ENCODE measurements at regions not wholly inside any gene's neighbourhood (a gene's known extent, or its start where the extent isn't known, plus 50 kb on each side); places are given as distances from the start of the nearest gene placed in this dataset.

DNA sequence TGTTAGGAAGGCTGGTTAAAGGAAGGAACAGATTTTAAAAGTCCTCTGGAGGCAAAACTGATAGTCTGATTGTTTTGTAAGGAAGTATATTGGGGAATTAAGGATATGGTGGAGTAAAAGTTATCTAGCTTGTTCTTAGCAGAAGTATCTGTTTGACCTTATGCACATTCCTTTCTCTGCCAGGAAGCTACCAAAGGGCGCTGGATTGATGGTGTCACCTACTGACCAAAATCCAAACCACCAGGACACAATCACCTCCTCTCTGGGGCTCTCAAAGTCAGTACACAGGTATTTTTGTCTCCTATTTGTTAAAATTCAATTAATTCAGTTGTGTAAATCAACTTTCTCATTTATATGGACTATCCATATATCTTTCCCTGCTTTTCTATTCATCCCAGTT lies 484.5 kb downstream of the NUP35 start:
- CTCF ChIA-PET: no interaction called here
- H3K27ac ChIP-seq (ENCODE audit: low read depth, low read length): no peak overlapping the region

DNA sequence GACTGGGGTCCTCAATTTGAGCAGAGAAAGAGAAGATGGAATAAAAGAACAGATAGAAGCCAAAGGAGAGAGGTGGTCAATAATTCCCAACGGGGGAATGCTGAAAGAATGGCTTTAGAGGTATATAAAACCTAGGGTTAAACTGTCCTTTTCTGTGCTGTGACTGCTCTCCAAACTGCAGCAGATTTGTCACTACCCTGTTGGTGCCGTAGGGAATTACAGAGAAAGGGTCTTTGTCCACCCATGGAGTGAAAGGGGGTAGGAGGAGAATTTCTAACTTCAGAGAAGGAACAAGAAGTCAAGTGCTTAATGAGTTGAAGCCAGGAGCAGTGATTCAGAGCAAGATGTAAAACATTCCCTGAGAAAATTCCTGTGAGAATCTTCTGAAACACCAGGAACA lies 486.5 kb downstream of the NUP35 start:
- Histone ChIP-seq H3K27me3 (ENCODE audit: control insufficient read depth, insufficient read depth, low read length) (no peaks in the 10 kb centered on the region), H3K27ac (ENCODE audit: low read depth, low read length) (no peak overlapping the region), H3K4me3 (ENCODE audit: low read depth, low read length) (no peak overlapping the region), H3K9me3 (ENCODE audit: control insufficient read depth, insufficient read depth, low read length) (peaks cover 4% of the 10 kb centered on the region)
- POLR2A ChIA-PET: no interaction called here
- CTCF ChIA-PET: no interaction called here
- DNase-seq (ENCODE audit: low read depth, low spot score): no peak
- TF ChIP-seq, protein P1, sequence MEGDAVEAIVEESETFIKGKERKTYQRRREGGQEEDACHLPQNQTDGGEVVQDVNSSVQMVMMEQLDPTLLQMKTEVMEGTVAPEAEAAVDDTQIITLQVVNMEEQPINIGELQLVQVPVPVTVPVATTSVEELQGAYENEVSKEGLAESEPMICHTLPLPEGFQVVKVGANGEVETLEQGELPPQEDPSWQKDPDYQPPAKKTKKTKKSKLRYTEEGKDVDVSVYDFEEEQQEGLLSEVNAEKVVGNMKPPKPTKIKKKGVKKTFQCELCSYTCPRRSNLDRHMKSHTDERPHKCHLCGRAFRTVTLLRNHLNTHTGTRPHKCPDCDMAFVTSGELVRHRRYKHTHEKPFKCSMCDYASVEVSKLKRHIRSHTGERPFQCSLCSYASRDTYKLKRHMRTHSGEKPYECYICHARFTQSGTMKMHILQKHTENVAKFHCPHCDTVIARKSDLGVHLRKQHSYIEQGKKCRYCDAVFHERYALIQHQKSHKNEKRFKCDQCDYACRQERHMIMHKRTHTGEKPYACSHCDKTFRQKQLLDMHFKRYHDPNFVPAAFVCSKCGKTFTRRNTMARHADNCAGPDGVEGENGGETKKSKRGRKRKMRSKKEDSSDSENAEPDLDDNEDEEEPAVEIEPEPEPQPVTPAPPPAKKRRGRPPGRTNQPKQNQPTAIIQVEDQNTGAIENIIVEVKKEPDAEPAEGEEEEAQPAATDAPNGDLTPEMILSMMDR (IDR thresholded peaks at IDR 0.05; ENCODE audit: low read depth, low read length): no peak

More for the DNA sequence above, 484.5 kb downstream of the NUP35 start:
- no peaks in the 10 kb centered on the region for H3K27me3 ChIP-seq (ENCODE audit: control insufficient read depth, insufficient read depth, low read length)
- DNase-seq (ENCODE audit: low read depth, low spot score): no peak
- H3K4me3 ChIP-seq (ENCODE audit: low read depth, low read length): no peak overlapping the region
- POLR2A ChIA-PET: no interaction called here
- TF ChIP-seq, protein P1 (IDR thresholded peaks at IDR 0.05; ENCODE audit: low read depth, low read length): no peak
- H3K9me3 ChIP-seq (ENCODE audit: control insufficient read depth, insufficient read depth, low read length): peaks cover 4% of the 10 kb centered on the region

DNA sequence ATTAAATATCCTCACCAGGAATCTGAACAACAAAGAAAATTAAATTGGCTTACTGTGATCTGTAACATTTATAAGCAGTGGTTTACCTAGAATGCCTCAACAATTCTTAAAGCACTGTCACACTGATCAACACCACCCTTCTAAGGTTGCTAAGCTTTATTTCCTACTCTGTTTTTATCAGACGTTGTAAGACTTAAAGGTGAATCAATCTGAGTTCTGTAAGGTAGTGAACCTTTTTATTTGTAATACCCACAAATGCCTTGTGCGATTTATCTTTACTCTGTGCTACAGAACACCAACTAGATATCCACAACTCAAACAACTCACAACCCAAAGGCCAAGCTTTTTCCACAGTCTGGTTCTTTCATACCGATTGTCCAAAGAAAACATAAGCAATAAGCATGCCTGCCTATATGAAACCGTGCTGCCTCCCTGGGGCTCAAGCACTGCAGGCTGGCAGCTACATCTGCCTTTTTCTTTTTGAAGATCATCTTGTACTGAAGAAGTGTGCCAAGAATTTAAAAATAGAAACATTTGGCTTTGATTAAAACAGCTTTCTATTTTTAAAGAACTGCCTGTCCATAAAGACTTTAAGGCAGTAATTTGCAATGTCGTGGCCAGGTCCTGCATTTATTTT lies 490.7 kb downstream of the NUP35 start:
- CTCF ChIA-PET: no interaction called here
- no peak overlapping the region for H3K27ac ChIP-seq (ENCODE audit: low read depth, low read length)
- H3K4me3 ChIP-seq (ENCODE audit: low read depth, low read length): no peak overlapping the region
- TF ChIP-seq, protein P1 (IDR thresholded peaks at IDR 0.05; ENCODE audit: low read depth, low read length): no peak
- H3K9me3 ChIP-seq (ENCODE audit: control insufficient read depth, insufficient read depth, low read length): no peaks in the 10 kb centered on the region
- no peak for DNase-seq (ENCODE audit: low read depth, low spot score)
- H3K27me3 ChIP-seq (ENCODE audit: control insufficient read depth, insufficient read depth, low read length): no peaks in the 10 kb centered on the region
- POLR2A ChIA-PET: no interaction called here

DNA sequence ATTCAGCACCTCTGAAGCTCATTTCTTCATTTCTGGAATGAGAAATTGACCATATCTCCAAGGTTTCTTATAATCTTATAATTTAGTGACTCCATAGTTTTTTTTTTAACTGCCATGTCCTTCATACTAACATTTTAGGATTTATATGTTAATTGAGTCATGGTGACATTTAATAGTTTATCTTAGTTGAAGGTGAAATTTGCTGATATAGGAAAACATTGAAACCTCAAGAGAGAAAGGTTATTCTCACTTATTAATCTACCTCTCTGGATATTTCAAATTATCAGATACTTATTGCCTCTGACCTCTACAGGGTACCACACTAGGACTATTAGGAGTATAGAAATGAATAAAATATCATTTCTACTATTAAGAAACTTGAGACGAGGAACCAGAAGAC lies 499.0 kb downstream of the NUP35 start:
- DNase-seq (ENCODE audit: low read depth, low spot score): no peak
- no peaks in the 10 kb centered on the region for H3K27me3 ChIP-seq (ENCODE audit: control insufficient read depth, insufficient read depth, low read length)
- H3K4me3 ChIP-seq (ENCODE audit: low read depth, low read length): no peak overlapping the region
- no peak overlapping the region for H3K27ac ChIP-seq (ENCODE audit: low read depth, low read length)
- TF ChIP-seq, protein P1 (IDR thresholded peaks at IDR 0.05; ENCODE audit: low read depth, low read length): no peak
- peaks cover 13% of the 10 kb centered on the region for H3K9me3 ChIP-seq (ENCODE audit: control insufficient read depth, insufficient read depth, low read length)
- CTCF ChIA-PET: no interaction called here
- POLR2A ChIA-PET: no interaction called here

DNA sequence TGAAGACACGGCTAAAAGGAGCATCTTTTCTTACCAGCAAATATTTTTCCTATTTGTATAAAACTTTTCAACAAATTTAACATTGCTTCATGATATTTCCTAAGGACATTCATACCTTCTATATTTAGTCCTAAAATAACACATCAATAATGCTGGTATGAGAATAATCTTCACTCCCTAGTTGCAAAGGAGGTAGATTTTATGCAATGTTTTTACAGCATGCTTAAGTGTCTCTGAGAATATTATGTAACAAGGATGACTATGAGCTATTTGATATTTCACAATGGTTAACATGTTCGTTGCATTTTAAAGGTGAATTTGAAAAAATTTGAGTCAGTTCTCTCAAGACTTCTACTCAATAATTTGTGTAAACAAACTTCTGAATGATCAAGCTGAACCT lies 506.7 kb downstream of the NUP35 start:
- TF ChIP-seq, protein P1 (IDR thresholded peaks at IDR 0.05; ENCODE audit: low read depth, low read length): no peak
- H3K27ac ChIP-seq (ENCODE audit: low read depth, low read length): no peak overlapping the region
- H3K9me3 ChIP-seq (ENCODE audit: control insufficient read depth, insufficient read depth, low read length): no peaks in the 10 kb centered on the region
- CTCF ChIA-PET: no interaction called here
- DNase-seq (ENCODE audit: low read depth, low spot score): no peak
- POLR2A ChIA-PET: no interaction called here
- no peaks in the 10 kb centered on the region for H3K27me3 ChIP-seq (ENCODE audit: control insufficient read depth, insufficient read depth, low read length)
- no peak overlapping the region for H3K4me3 ChIP-seq (ENCODE audit: low read depth, low read length)
